Neural cell (in vitro differentiated cells): ENCODE measurements at regions not wholly inside any gene's neighbourhood (a gene's known extent, or its start where the extent isn't known, plus 50 kb on each side); places are given as distances from the start of the nearest gene placed in this dataset.

Source experiments
- H2AFZ ChIP-seq: fragments of 200-600, 300-800 bp; sonication (generic), shearing (Covaris generic); 2 replicates; pipeline ENCODE4 v1.6.0; 2014; ENCODE audit warnings: low read depth, mild to moderate bottlenecking, antibody characterized with exemption, low read length, moderate library complexity
- H3F3A ChIP-seq: fragments of 200-600 bp; shearing (Covaris generic); 2 replicates; pipeline ENCODE4 v1.6.1; 2016; ENCODE audit warnings: mild to moderate bottlenecking, moderate library complexity, mixed read lengths, antibody characterized with exemption, low read length; ENCODE audit not compliant: insufficient read depth, poor library complexity, severe bottlenecking
- H3K27ac ChIP-seq: fragments of 200-600, 300-800 bp; sonication (generic), shearing (Covaris generic); 2 replicates; pipeline ENCODE4 v1.5.1; 2014; ENCODE audit warnings: mild to moderate bottlenecking, low read length, moderate library complexity
- H3K27me3 ChIP-seq: fragments of 300-800, 200-600 bp; sonication (generic), shearing (Covaris generic); 2 replicates; pipeline ENCODE4 v1.6.0; 2014; ENCODE audit warnings: mild to moderate bottlenecking, low read depth, low read length, moderate library complexity; ENCODE audit not compliant: insufficient read depth
- H3K36me3 ChIP-seq: fragments of 300-800, 200-600 bp; sonication (generic), shearing (Covaris generic); 2 replicates; pipeline ENCODE4 v1.5.1; 2014; ENCODE audit warnings: mild to moderate bottlenecking, antibody characterized with exemption, low read length, moderate library complexity; ENCODE audit not compliant: insufficient read depth
- H3K4me2 ChIP-seq: fragments of 300-800, 200-600 bp; sonication (generic), shearing (Covaris generic); 2 replicates; pipeline ENCODE4 v1.6.0; 2014; ENCODE audit warnings: mild to moderate bottlenecking, low read length
- H3K4me3 ChIP-seq: fragments of 300-800, 200-600 bp; sonication (generic), shearing (Covaris generic); 2 replicates; pipeline ENCODE4 v1.5.1; 2014; ENCODE audit warnings: mild to moderate bottlenecking, low read length, moderate library complexity
- H3K79me2 ChIP-seq: fragments of 200-600 bp; shearing (Covaris generic); replicated peaks from 2 replicates; pipeline ENCODE4 v1.6.0; 2014; ENCODE audit warnings: mild to moderate bottlenecking, low read length, moderate library complexity; ENCODE audit not compliant: insufficient read depth
- H3K9ac ChIP-seq: fragments of 300-800, 200-600 bp; sonication (generic), shearing (Covaris generic); 2 replicates; pipeline ENCODE4 v1.6.1; 2016; ENCODE audit warnings: mild to moderate bottlenecking, low read length, mixed read lengths
- H3K9me2 ChIP-seq: fragments of 200-600 bp; shearing (Covaris generic); 2 replicates; pipeline ENCODE4 v1.6.1; 2016; ENCODE audit warnings: mild to moderate bottlenecking, low read length, mixed read lengths; ENCODE audit not compliant: insufficient read depth
- H3K9me3 ChIP-seq: fragments of 200-600, 300-800 bp; sonication (generic), shearing (Covaris generic); 2 replicates; pipeline ENCODE4 v1.6.1; 2016; ENCODE audit warnings: mild to moderate bottlenecking, mixed run types, low read length, moderate library complexity, mixed read lengths
- H4K20me1 ChIP-seq: fragments of 200-600 bp; shearing (Covaris generic); 2 replicates; pipeline ENCODE4 v1.6.1; 2016; ENCODE audit warnings: mild to moderate bottlenecking, mixed run types; ENCODE audit not compliant: insufficient read depth
- EP300 ChIP-seq: fragments of 450-650 bp; conservative IDR thresholded peaks from 2 replicates; pipeline ENCODE4 v1.6.1; 2014; ENCODE audit warnings: antibody characterized with exemption, mild to moderate bottlenecking, moderate library complexity; ENCODE audit not compliant: poor library complexity, severe bottlenecking
- EZH2 ChIP-seq: fragments of 200-600, 300-800 bp; shearing (Covaris generic), sonication (generic); IDR thresholded peaks from 2 replicates; pipeline ENCODE4 v1.6.1; 2014; ENCODE audit warnings: antibody characterized with exemption, low read length, borderline replicate concordance, mild to moderate bottlenecking; ENCODE audit not compliant: insufficient read depth, poor library complexity, severe bottlenecking
- MXI1 ChIP-seq: fragments of 450-650 bp; conservative IDR thresholded peaks from 2 replicates; pipeline ENCODE4 v1.6.1; 2014; ENCODE audit warnings: antibody characterized with exemption, mild to moderate bottlenecking; ENCODE audit not compliant: poor library complexity, severe bottlenecking
- POLR2AphosphoS5 ChIP-seq: IDR thresholded peaks from 2 replicates; pipeline ENCODE4 v1.6.1; 2012
- RAD21 ChIP-seq: fragments of 450-650 bp; conservative IDR thresholded peaks from 2 replicates; pipeline ENCODE4 v1.6.1; 2014; ENCODE audit warnings: antibody characterized with exemption, mild to moderate bottlenecking, moderate library complexity
- SMC3 ChIP-seq: fragments of 450-650 bp; conservative IDR thresholded peaks from 2 replicates; pipeline ENCODE4 v1.6.1; 2014; ENCODE audit warnings: antibody characterized with exemption, mild to moderate bottlenecking, moderate library complexity; ENCODE audit not compliant: poor library complexity
- TAF1 ChIP-seq: IDR thresholded peaks from 2 replicates; pipeline ENCODE4 v1.6.1; 2012; ENCODE audit warnings: low read depth
- TF ChIP-seq, protein P1 (sequence below): IDR thresholded peaks from 2 replicates; pipeline ENCODE4 v1.6.1; 2012; ENCODE audit warnings: borderline replicate concordance
- TF ChIP-seq, protein P2 (sequence below): fragments of 450-650 bp; IDR thresholded peaks from 2 replicates; pipeline ENCODE4 v1.5.1; 2014; ENCODE audit warnings: antibody characterized with exemption, mild to moderate bottlenecking, moderate library complexity; ENCODE audit not compliant: poor library complexity, severe bottlenecking

DNA sequence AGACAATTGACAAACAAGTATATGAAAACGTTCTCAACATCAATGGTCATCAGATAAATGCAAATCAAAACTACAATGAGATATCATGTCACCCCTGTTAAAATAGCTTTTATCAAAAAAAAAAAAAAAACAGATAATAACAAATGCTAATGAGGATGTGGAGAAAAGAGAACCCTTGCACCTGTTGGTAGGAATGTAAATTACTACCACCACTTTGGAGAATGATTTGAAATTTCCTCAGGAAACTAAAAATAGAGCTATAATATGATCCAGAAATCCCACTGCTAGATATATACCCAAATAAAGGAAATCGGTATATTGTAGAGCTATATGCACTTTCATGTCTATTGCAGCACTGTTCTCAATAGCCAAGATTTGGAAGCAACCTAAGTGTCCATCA lies 470.6 kb upstream of the FSTL5 start:
- no peaks in the 10 kb centered on the region for H4K20me1 ChIP-seq
- no peaks in the 10 kb centered on the region for H3K79me2 ChIP-seq
- no peak overlapping the region for H3K9ac ChIP-seq
- TF ChIP-seq SMC3 (no peak), MXI1 (no peak), EP300 (no peak), EZH2 (no peak), POLR2AphosphoS5 (no peak), RAD21 (no peak), TAF1 (no peak)
- TF ChIP-seq, protein P1, sequence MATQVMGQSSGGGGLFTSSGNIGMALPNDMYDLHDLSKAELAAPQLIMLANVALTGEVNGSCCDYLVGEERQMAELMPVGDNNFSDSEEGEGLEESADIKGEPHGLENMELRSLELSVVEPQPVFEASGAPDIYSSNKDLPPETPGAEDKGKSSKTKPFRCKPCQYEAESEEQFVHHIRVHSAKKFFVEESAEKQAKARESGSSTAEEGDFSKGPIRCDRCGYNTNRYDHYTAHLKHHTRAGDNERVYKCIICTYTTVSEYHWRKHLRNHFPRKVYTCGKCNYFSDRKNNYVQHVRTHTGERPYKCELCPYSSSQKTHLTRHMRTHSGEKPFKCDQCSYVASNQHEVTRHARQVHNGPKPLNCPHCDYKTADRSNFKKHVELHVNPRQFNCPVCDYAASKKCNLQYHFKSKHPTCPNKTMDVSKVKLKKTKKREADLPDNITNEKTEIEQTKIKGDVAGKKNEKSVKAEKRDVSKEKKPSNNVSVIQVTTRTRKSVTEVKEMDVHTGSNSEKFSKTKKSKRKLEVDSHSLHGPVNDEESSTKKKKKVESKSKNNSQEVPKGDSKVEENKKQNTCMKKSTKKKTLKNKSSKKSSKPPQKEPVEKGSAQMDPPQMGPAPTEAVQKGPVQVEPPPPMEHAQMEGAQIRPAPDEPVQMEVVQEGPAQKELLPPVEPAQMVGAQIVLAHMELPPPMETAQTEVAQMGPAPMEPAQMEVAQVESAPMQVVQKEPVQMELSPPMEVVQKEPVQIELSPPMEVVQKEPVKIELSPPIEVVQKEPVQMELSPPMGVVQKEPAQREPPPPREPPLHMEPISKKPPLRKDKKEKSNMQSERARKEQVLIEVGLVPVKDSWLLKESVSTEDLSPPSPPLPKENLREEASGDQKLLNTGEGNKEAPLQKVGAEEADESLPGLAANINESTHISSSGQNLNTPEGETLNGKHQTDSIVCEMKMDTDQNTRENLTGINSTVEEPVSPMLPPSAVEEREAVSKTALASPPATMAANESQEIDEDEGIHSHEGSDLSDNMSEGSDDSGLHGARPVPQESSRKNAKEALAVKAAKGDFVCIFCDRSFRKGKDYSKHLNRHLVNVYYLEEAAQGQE = no peak
- TF ChIP-seq, protein P2, sequence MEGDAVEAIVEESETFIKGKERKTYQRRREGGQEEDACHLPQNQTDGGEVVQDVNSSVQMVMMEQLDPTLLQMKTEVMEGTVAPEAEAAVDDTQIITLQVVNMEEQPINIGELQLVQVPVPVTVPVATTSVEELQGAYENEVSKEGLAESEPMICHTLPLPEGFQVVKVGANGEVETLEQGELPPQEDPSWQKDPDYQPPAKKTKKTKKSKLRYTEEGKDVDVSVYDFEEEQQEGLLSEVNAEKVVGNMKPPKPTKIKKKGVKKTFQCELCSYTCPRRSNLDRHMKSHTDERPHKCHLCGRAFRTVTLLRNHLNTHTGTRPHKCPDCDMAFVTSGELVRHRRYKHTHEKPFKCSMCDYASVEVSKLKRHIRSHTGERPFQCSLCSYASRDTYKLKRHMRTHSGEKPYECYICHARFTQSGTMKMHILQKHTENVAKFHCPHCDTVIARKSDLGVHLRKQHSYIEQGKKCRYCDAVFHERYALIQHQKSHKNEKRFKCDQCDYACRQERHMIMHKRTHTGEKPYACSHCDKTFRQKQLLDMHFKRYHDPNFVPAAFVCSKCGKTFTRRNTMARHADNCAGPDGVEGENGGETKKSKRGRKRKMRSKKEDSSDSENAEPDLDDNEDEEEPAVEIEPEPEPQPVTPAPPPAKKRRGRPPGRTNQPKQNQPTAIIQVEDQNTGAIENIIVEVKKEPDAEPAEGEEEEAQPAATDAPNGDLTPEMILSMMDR = no peak
- no peak overlapping the region for H3K4me3 ChIP-seq
- H3K9me2 ChIP-seq = no peaks in the 10 kb centered on the region
- no peaks in the 10 kb centered on the region for H3K36me3 ChIP-seq
- no peaks in the 10 kb centered on the region for H3F3A ChIP-seq
- H3K4me2 ChIP-seq = no peak overlapping the region
- H3K27ac ChIP-seq = no peak overlapping the region
- no peaks in the 10 kb centered on the region for H3K27me3 ChIP-seq
- H2AFZ ChIP-seq = no peak overlapping the region
- H3K9me3 ChIP-seq = no peaks in the 10 kb centered on the region

DNA sequence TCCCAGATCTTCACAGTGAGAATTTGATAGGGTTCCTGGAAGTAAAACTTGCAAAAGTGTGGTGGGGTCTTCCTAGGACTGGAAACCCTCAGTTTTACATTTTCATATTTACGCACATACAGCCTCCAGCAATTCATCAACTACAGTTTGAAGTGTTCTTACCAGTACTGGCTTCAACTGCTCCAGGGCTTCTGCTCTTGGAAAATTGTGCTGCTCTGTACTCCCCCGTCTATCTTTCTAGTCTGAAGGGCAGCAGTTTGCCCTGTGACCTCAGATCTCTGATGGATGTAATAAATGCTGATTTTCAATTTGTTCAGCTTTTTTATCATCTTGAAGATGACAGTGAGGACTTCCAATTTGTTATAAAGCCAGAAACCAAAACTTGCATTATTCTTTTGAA lies 458.9 kb upstream of the FSTL5 start:
- no peaks in the 10 kb centered on the region for H3F3A ChIP-seq
- no peaks in the 10 kb centered on the region for H3K79me2 ChIP-seq
- H3K36me3 ChIP-seq = no peaks in the 10 kb centered on the region
- H2AFZ ChIP-seq = no peak overlapping the region
- no peak overlapping the region for H3K27ac ChIP-seq
- no peak overlapping the region for H3K4me3 ChIP-seq
- no peak overlapping the region for H3K4me2 ChIP-seq
- H3K9ac ChIP-seq = no peak overlapping the region
- no peaks in the 10 kb centered on the region for H4K20me1 ChIP-seq
- no peak for TF ChIP-seq EZH2
- no peak for TF ChIP-seq RAD21
- no peak for TF ChIP-seq TAF1
- TF ChIP-seq POLR2AphosphoS5 = no peak
- TF ChIP-seq, protein P2 = no peak
- TF ChIP-seq SMC3 = no peak
- TF ChIP-seq EP300 = no peak
- TF ChIP-seq MXI1 = no peak
- TF ChIP-seq, protein P1 = no peak
- H3K9me2 ChIP-seq = no peaks in the 10 kb centered on the region
- H3K9me3 ChIP-seq = no peaks in the 10 kb centered on the region
- H3K27me3 ChIP-seq = no peaks in the 10 kb centered on the region
